NCI-H774 (cell line): ENCODE measurements at regions not wholly inside any gene's neighbourhood (a gene's known extent, or its start where the extent isn't known, plus 50 kb on each side); places are given as distances from the start of the nearest gene placed in this dataset.
"Not testable (repeated sequence)": the region's sequence is repeated elsewhere in the genome, so short reads cannot be mapped to it uniquely, and the experiment has no call there.

Source experiments
- DNase-seq: peaks from one replicate; lab custom pipeline; 2025; lab: John Stamatoyannopoulos, UW

- no peak for DNase-seq
Observed at GRCh38 chr11:114938799-114939198, 260.5 kb downstream of the NXPE2 start.

GRCh38 chr11:114942207-114942606, 263.9 kb downstream of the NXPE2 start:
- no peak for DNase-seq

GRCh38 chr11:114949614-114950351, 271.5 kb downstream of the NXPE2 start:
- DNase-seq, result no peak

- no peak for DNase-seq
Observed at GRCh38 chr11:114953039-114953438, 274.7 kb downstream of the NXPE2 start.

- no peak for DNase-seq
Observed at GRCh38 chr11:114955923-114956322, 277.6 kb downstream of the NXPE2 start.

DNA sequence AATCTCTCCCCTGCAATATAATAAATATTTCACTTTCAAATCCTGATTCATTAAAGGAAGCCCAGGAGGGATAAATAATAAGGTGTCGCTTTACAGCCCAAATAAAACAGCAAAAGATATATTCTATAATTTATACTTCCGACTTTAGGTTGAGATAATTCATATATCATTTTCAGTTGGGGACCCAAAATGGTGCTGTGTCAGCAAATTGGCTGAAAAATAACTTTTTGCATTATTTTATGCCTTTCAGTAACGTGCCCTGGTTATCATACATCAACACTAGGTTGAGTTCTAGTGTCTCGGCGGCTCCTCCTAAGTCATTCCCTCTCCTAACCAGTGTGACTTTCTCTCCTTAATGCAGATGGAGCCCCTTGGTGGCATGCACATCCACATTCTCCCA, 278.2 kb downstream of the NXPE2 start:
- no peak for DNase-seq

DNA sequence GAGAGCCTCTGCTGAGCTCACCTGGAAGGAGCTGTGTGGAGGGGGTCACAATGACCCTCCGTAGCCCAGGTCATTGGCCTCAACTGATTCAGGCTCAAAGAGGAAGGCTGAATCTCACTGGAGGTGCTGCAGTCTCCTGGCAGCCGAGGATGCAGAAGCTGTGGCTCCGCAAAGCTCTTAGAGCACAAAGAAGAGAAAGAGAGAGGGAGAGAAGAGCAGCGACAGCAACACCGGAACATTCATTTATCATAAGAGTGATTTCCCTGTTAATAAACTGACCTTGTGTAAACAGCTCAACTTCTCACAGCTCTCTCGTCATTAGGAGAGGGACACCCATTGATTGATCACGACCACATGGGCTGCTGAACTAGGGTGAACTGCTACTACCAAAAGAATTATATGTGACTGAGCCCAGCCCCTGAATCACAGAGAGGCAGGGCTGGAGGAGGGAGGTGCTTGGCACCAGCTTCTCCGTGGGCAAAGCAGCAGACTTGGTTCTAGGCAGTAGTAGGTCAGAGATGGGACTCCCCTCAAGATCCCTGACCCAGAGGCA, 281.7 kb downstream of the NXPE2 start:
- DNase-seq, result no peak

GRCh38 chr11:114960819-114961218, 282.5 kb downstream of the NXPE2 start:
- not testable (repeated sequence) for DNase-seq

GRCh38 chr11:114964676-114965214, 286.4 kb downstream of the NXPE2 start:
- DNase-seq, result no peak

- DNase-seq, result no peak
Observed at GRCh38 chr11:114970927-114971645, 292.8 kb downstream of the NXPE2 start.

GRCh38 chr11:114972105-114972504, 293.8 kb downstream of the NXPE2 start:
- DNase-seq, result no peak

GRCh38 chr11:114977651-114978050, 299.3 kb downstream of the NXPE2 start:
- DNase-seq, result no peak

- DNase-seq, result no peak
Observed at GRCh38 chr11:114982141-114982540, 303.8 kb downstream of the NXPE2 start.

- no peak for DNase-seq
Observed at GRCh38 chr11:114984611-114985163, 306.4 kb downstream of the NXPE2 start.

DNA sequence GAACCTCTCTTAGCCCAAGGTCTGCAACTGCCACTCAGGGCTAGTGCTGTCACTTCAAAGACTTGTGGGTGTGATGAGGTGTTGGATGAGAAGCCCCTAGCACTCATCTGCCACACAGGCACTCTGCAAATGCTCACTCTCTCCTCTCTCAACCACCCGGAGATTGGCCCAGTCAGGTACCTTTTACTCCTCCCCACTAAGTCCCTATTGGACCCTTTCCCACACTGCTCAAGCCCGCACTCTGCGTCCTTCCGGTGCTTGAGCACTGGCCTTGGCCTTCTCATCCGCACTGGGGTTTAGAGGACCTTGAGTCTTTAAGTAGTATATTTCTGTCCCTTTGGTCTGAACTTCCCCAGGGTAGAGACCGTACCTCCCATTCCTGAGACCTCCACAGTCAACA, 308.0 kb downstream of the NXPE2 start:
- DNase-seq, result no peak

DNA sequence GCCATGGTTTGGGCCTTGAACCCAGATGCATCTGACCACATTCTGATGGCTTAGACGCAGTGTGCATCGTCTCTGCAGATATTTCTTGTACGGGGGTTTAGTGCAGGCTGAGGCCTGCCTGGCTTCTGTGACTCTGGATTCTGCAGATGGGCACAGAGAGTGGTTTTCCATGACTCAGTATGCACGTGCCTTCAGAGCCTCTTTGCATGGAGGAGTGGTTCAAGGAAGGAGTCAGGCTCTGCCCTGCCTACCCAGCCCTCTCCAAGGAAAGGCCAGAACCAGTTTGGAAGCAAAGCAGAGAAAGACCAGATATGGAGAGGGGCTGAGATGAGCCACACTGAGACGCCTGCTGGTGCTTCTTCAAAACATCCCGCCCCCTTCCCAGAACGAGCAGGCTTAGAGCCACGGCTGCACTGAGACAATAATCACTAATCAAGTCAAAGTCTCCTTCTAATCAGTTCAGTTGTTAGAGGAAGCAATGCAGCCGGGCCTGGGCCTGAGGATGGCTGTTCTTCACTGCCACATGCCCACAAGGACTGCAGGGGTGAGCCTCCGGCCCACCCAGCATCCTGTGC, 308.9 kb downstream of the NXPE2 start:
- DNase-seq, result no peak

DNA sequence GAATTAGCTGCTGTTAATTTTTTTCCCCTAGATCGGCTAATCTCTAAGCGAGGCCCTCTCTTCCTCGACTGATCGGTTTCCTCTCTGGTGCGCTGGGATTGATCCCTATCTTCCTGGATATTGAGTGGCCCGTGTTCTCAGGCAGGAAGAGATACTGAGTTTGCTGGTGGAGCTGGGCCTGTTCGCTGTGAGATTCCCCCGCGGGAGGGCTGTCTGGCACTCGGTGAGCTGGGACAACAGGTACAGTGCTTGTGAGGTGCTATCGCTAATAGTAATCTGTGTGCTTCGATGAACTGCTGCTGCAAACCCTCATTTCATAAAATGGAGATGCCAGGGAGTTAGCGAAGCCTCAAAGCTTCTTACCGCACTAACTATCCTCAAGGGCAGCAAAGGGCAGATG, 310.3 kb downstream of the NXPE2 start:
- DNase-seq, result no peak

DNA sequence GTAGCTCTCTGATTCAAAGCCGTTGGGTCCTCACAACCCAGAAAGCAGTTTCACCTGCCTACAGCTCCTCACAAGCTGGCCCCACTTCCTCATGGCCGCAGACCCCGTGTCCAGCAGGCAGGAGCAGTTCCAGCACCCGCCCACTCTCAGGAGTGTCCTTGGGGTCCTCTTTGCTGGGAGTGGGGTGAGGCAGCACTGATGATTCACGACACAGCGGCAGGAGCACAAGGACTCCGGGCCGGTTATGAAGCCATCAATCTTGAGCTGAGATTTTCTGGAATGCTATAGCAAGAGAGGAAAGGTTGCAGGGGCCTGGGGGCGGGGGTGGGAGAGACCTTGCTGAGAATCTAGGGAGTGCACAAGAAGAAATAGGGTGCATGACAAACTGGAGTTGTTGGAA, 311.2 kb downstream of the NXPE2 start:
- no peak for DNase-seq

- no peak for DNase-seq
Observed at GRCh38 chr11:115005663-115006062, 327.3 kb downstream of the NXPE2 start.

- DNase-seq, result no peak
Observed at GRCh38 chr11:115007851-115008250, 329.5 kb downstream of the NXPE2 start.

- no peak for DNase-seq
Observed at GRCh38 chr11:115008799-115009198, 330.5 kb downstream of the NXPE2 start.

DNA sequence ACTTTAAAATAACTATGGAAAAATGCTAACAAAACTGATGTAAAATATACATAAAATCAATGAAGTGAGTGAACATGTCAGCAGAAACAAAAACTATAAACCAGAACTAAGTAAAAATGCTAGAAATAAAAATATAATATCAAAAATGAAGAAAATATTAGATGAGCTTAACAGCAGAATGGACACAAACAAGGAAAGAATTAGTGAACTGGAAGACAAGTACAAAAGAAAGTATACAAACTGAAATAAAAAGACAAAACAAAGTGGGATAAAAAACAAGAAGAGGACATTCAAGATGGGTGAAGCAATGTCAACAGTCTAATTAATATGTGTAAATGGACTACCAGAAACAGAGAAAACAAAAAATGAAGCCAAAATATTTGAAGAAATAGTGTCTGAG, 339.2 kb downstream of the NXPE2 start:
- no peak for DNase-seq
